OCI-LY7 (cell line): ENCODE measurements at regions not wholly inside any gene's neighbourhood (a gene's known extent, or its start where the extent isn't known, plus 50 kb on each side); places are given as distances from the start of the nearest gene placed in this dataset.
A peak's percentile ranks its signal among the peaks of the same experiment; 100 is the strongest.
"Not testable (repeated sequence)": the region's sequence is repeated elsewhere in the genome, so short reads cannot be mapped to it uniquely, and the experiment has no call there.

Experiments used
- BruUV-seq: library from RNA; stranded (reverse); fragments of 400-500 nt; replicated peaks from 2 replicates; lab custom pipeline; 2021; lab: Mats Ljungman, UMichigan
- CTCF ChIA-PET: fragments of 300-600 bp; sonication (Branson Sonifier 250); formaldehyde crosslinking; loops from one replicate; lab custom pipeline; 2022; ENCODE audit warnings: antibody characterized with exemption; ENCODE audit not compliant: unreplicated experiment; lab: Charles Lee
- POLR2A ChIA-PET: fragments of 300-600 bp; sonication (Branson Sonifier 250); formaldehyde crosslinking; loops from one replicate; lab custom pipeline; 2022; ENCODE audit warnings: antibody characterized with exemption; lab: Charles Lee
- DNase-seq: peaks from one replicate; pipeline ENCODE4 v3.0.0-alpha.2; 2015; ENCODE audit warnings: low spot score
- H2AFZ ChIP-seq: fragments of 200-600 bp; sonication (generic), shearing (Covaris generic); 2 replicates; pipeline ENCODE4 v1.6.1; 2014; ENCODE audit warnings: mild to moderate bottlenecking, antibody characterized with exemption, low read length, moderate library complexity
- H3K27ac ChIP-seq: fragments of 200-600 bp; sonication (generic); 2 replicates; pipeline ENCODE4 v1.5.1; 2014; ENCODE audit warnings: mixed run types, low read depth, mild to moderate bottlenecking, moderate library complexity, low read length, inconsistent platforms; ENCODE audit not compliant: poor library complexity, severe bottlenecking
- H3K36me3 ChIP-seq: fragments of 200-600 bp; sonication (generic); 2 replicates; pipeline ENCODE4 v1.6.1; 2014; ENCODE audit warnings: mild to moderate bottlenecking, antibody characterized with exemption, low read length, moderate library complexity, mixed read lengths; ENCODE audit not compliant: insufficient read depth
- H3K4me1 ChIP-seq: fragments of 200-600 bp; sonication (generic); 2 replicates; pipeline ENCODE4 v1.5.1; 2014; ENCODE audit warnings: mild to moderate bottlenecking, low read length; ENCODE audit not compliant: insufficient read depth, poor library complexity, severe bottlenecking
- H3K4me2 ChIP-seq: fragments of 200-600 bp; sonication (generic); 2 replicates; pipeline ENCODE4 v1.6.1; 2014; ENCODE audit warnings: mild to moderate bottlenecking, low read length
- H3K4me3 ChIP-seq: fragments of 200-600 bp; sonication (generic); 2 replicates; pipeline ENCODE4 v1.5.1; 2014; ENCODE audit warnings: mild to moderate bottlenecking, low read depth, low read length; ENCODE audit not compliant: poor library complexity, severe bottlenecking
- H3K79me2 ChIP-seq: fragments of 200-600 bp; sonication (generic); 2 replicates; pipeline ENCODE4 v1.6.1; 2016; ENCODE audit warnings: low read depth, mild to moderate bottlenecking, low read length, moderate library complexity, mixed read lengths; ENCODE audit not compliant: insufficient read depth
- H3K9me2 ChIP-seq: fragments of 200-600 bp; sonication (generic); 2 replicates; pipeline ENCODE4 v1.6.1; 2016; ENCODE audit warnings: mild to moderate bottlenecking, low read length, mixed read lengths; ENCODE audit not compliant: insufficient read depth
- H3K9me3 ChIP-seq: fragments of 200-600 bp; sonication (generic); 2 replicates; pipeline ENCODE4 v1.6.1; 2014; ENCODE audit warnings: mild to moderate bottlenecking, mixed run types, low read length, mixed read lengths
- H4K20me1 ChIP-seq: fragments of 200-600 bp; sonication (generic); 2 replicates; pipeline ENCODE4 v1.6.1; 2014; ENCODE audit warnings: mild to moderate bottlenecking, antibody characterized with exemption, low read length, moderate library complexity, mixed read lengths; ENCODE audit not compliant: insufficient read depth
- EZH2phosphoT487 ChIP-seq: fragments of 200-600 bp; sonication (generic); IDR thresholded peaks from 2 replicates; pipeline ENCODE4 v1.6.1; 2018; ENCODE audit warnings: low read depth, borderline replicate concordance, mild to moderate bottlenecking, mixed run types, antibody characterized with exemption, low read length, moderate library complexity, mixed read lengths
- intact Hi-C: fragments of 100-400 bp; cut with micrococcal nuclease; formaldehyde crosslinking; loops from one replicate; pipeline ENCODE4 v1.10.0; 2022; ENCODE audit not compliant: unreplicated experiment
- TF ChIP-seq, protein P1 (sequence below): fragments of 200-600 bp; sonication (generic); conservative IDR thresholded peaks from 2 replicates; pipeline ENCODE4 v1.5.1; 2014; ENCODE audit warnings: mild to moderate bottlenecking, antibody characterized with exemption, low read length, moderate library complexity, mixed read lengths

DNA sequence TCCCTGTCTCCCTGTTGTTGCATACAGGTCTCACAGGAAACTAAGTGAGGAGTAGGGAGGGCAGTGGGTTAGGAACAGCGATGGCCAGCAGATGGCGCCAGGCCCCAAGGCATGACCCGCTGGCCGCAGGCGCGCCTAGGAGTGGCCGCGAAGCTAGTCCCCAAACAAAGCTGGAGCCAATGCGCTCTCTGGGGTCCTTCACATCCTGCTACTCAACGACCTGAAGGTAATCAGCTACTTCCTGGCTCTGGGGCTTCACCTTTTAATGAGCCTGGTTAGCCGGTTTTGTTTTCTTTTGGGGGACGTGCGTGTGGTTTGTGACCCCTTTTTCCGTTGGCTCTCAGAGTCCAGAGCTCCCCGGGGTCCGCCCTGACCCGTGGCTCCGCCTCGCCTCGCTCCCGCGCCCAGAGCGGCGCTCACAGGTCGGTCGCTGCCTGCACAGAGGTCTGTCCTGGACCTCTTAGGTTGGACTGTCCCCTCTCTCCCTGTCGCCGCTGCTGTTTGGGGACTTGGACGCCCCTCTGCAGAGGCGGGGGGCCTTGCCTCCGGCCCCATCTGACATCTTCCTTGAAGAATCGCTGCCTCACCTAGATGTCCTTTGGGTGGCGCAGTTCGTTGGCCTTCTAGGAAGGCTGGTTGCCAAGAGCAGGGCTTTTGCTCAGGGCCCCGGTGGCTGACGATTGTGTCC is 62.2 kb upstream of the GTF3A start:
- peak; percentile 79 for DNase-seq
- H2AFZ ChIP-seq: peak overlapping the region; percentile 78; the same call in 1 of the 2 replicates
- intact Hi-C loops: loop anchor here (1.0 kb wide), 1 partner anchor 464 kb away; no protein-coding TSS in a partner anchor
- peak overlapping the region; percentile 54 for H3K4me2 ChIP-seq
- no peaks in the 10 kb centered on the region for H4K20me1 ChIP-seq
- peak overlapping the region; percentile 52 for H3K4me3 ChIP-seq
- ChIA-PET POLR2A (interaction anchor here (0.6 kb wide), 1 partner anchor 14 kb away, joined by 3 read pairs; no protein-coding TSS in a partner anchor), CTCF (interaction anchor here (0.6 to 1.8 kb wide), 13 partner anchors 13 to 794 kb away, joined by 3 to 10 read pairs (median 3); no protein-coding TSS in a partner anchor)
- BruUV-seq: no TSS peak
- H3K27ac ChIP-seq: no peak overlapping the region
- TF ChIP-seq, protein P1, sequence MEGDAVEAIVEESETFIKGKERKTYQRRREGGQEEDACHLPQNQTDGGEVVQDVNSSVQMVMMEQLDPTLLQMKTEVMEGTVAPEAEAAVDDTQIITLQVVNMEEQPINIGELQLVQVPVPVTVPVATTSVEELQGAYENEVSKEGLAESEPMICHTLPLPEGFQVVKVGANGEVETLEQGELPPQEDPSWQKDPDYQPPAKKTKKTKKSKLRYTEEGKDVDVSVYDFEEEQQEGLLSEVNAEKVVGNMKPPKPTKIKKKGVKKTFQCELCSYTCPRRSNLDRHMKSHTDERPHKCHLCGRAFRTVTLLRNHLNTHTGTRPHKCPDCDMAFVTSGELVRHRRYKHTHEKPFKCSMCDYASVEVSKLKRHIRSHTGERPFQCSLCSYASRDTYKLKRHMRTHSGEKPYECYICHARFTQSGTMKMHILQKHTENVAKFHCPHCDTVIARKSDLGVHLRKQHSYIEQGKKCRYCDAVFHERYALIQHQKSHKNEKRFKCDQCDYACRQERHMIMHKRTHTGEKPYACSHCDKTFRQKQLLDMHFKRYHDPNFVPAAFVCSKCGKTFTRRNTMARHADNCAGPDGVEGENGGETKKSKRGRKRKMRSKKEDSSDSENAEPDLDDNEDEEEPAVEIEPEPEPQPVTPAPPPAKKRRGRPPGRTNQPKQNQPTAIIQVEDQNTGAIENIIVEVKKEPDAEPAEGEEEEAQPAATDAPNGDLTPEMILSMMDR: peak; percentile 92
- no peak for TF ChIP-seq EZH2phosphoT487
- no peaks in the 10 kb centered on the region for H3K4me1 ChIP-seq
- H3K9me2 ChIP-seq: no peaks in the 10 kb centered on the region
- H3K36me3 ChIP-seq: no peaks in the 10 kb centered on the region
- H3K9me3 ChIP-seq: no peaks in the 10 kb centered on the region
- no peaks in the 10 kb centered on the region for H3K79me2 ChIP-seq

DNA sequence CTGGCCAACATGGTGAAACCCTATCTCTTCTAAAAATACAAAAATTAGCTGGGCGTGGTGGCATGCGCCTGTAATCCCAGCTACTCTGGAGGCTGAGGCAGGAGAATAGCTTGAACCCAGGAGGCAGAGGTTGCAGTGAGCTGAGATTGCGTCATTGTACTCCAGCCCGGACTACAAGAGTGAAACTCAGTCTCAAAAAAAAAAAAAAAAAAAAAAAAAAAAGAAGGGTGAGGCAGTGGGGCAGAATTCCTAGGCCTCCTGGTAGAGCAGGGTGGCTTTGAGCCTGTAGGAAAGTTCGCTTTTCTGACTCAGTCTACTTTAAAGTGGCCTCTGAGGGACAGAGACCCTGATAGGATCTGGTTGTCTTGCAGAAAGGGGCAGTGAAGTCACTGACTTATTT is 60.8 kb upstream of the GTF3A start:
- POLR2A ChIA-PET: interaction anchor here (0.6 to 0.7 kb wide), 4 partner anchors 341 to 507 kb away, joined by 3 read pairs; no protein-coding TSS in a partner anchor
- intact Hi-C loops, H3K79me2 ChIP-seq, H4K20me1 ChIP-seq, H3K4me3 ChIP-seq, H3K4me1 ChIP-seq, H3K4me2 ChIP-seq, H2AFZ ChIP-seq, H3K27ac ChIP-seq, BruUV-seq, H3K36me3 ChIP-seq, H3K9me2 ChIP-seq, CTCF ChIA-PET, DNase-seq, H3K9me3 ChIP-seq: not testable (repeated sequence)

DNA sequence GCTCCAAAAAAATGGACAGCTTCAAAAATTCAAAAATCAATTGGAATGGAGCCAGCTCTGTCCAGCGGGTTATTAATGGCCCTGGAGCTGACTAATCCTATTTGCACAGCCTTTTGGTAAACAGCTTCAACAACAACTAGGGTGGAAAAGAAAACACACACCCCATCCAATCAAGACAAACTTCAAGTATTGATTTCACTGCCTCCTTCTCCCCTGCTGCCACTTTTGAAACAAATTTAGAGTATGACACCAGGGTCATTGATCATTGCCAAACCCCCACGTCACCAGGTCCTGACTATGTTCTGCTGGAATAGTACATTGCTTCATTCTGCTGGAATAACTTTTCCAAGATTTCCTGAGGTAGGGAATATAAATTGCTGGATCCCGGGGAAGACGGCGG is 56.8 kb upstream of the GTF3A start:
- Histone ChIP-seq H3K79me2 (no peaks in the 10 kb centered on the region), H3K4me1 (no peaks in the 10 kb centered on the region), H4K20me1 (no peaks in the 10 kb centered on the region), H3K27ac (no peak overlapping the region), H3K4me3 (no peak overlapping the region), H3K9me2 (no peaks in the 10 kb centered on the region), H2AFZ (no peak overlapping the region), H3K36me3 (no peaks in the 10 kb centered on the region), H3K4me2 (no peak overlapping the region), H3K9me3 (no peaks in the 10 kb centered on the region)
- TF ChIP-seq, protein P1: no peak
- no peak for TF ChIP-seq EZH2phosphoT487
- DNase-seq: no peak
- intact Hi-C loops: no loop called here
- ChIA-PET CTCF (no interaction called here), POLR2A (no interaction called here)
- no TSS peak for BruUV-seq
